ENCODE measurements at regions not wholly inside any gene's neighbourhood (a gene's known extent, or its start where the extent isn't known, plus 50 kb on each side); places are given as distances from the start of the nearest gene placed in this dataset.
"Not testable (repeated sequence)": the region's sequence is repeated elsewhere in the genome, so short reads cannot be mapped to it uniquely, and the experiment has no call there.

DNA sequence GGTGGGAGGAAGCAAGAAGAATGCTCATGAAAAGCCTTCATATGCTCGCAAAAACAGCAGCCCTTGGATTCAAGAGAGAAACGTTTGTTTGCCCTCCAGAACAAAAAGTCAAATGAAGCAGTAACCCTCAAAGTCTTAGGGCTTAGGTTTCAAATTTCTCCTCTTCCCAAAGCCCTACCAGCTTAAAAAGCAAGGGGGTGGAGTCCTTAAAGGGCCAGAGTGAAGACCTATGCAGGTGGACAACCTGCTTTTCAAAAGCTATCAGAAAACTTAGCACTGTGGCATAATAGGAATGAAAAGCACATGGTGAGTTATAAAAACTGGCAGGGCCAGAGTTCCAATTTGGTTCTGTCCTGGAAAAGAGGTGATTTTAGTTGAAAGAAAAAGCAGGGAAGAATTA is 253.3 kb downstream of the NAP1L3 start:
- TF ChIP-seq CTCF (conservative IDR thresholded peaks at IDR 0.05; ENCODE audit: low read depth, low read length): no peak
- H3K4me3 ChIP-seq (ENCODE audit: low read length): no peak overlapping the region
- no peak for DNase-seq (ENCODE audit: low read depth)

- no peak for DNase-seq (ENCODE audit: low read depth)
- TF ChIP-seq CTCF (conservative IDR thresholded peaks at IDR 0.05; ENCODE audit: low read depth, low read length): no peak
- H3K4me3 ChIP-seq (ENCODE audit: low read length): no peak overlapping the region
These were observed 253.7 kb downstream of the NAP1L3 start for GRCh38 chrX:93419642-93420041.

GRCh38 chrX:93404121-93404520 is 269.3 kb downstream of the NAP1L3 start:
- no peak for DNase-seq (ENCODE audit: low read depth)
- no peak for TF ChIP-seq CTCF (conservative IDR thresholded peaks at IDR 0.05; ENCODE audit: low read depth, low read length)
- no peak overlapping the region for H3K4me3 ChIP-seq (ENCODE audit: low read length)

DNA sequence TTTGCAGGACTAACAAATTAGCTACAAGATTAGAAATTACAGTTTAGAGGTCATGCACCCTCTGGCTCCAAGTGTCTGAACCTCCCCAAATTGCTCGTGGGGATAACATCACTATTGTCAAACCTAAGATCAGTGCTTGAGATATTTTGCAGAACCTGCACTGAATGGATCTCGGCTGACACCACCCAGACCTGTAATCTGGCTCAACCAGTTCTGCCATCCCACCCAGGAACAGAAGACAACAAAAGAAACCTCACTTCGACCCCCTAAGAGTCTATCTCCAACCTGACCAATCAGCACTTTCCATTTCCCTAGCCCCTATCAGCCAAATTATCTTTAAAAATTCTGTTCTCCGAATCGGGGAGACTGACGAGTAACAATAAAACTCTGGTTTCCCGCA is 318.7 kb downstream of the NAP1L3 start:
- H3K4me3 ChIP-seq (ENCODE audit: low read length): no peak overlapping the region
- no peak for DNase-seq (ENCODE audit: low read depth)
- TF ChIP-seq CTCF (conservative IDR thresholded peaks at IDR 0.05; ENCODE audit: low read depth, low read length): no peak

GRCh38 chrX:93346309-93346708 is 327.1 kb downstream of the NAP1L3 start:
- DNase-seq (ENCODE audit: low read depth): no peak

DNA sequence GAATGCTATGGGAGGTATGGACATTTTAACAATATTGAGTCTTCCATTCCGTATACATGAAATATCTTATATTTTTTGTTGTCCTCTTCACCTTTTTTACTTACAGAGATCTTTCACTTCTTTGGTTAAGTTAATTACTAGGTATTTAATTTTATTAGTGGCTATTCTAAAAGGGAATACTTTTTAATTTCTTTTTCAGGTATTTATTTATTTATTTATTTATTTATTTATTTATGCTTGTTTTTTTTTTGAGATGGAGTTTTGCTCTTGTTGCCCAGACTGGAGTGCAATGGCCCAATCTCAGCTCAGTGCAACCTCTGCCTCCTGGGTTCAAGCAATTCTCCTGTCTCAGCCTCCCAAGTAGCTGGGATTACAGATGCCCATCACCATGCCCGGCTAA is 329.1 kb downstream of the NAP1L3 start:
- DNase-seq (ENCODE audit: low read depth); H3K4me3 ChIP-seq (ENCODE audit: low read length): not testable (repeated sequence)

More at GRCh38 chrX:93346309-93346708, 327.1 kb downstream of the NAP1L3 start:
- no peak overlapping the region for H3K4me3 ChIP-seq (ENCODE audit: low read length)
- TF ChIP-seq CTCF (conservative IDR thresholded peaks at IDR 0.05; ENCODE audit: low read depth, low read length): no peak

- no peak for DNase-seq (ENCODE audit: low read depth)
- TF ChIP-seq CTCF (conservative IDR thresholded peaks at IDR 0.05; ENCODE audit: low read depth, low read length): no peak
- H3K4me3 ChIP-seq (ENCODE audit: low read length): no peak overlapping the region
These were observed 341.0 kb downstream of the NAP1L3 start for GRCh38 chrX:93332329-93332728.

DNA sequence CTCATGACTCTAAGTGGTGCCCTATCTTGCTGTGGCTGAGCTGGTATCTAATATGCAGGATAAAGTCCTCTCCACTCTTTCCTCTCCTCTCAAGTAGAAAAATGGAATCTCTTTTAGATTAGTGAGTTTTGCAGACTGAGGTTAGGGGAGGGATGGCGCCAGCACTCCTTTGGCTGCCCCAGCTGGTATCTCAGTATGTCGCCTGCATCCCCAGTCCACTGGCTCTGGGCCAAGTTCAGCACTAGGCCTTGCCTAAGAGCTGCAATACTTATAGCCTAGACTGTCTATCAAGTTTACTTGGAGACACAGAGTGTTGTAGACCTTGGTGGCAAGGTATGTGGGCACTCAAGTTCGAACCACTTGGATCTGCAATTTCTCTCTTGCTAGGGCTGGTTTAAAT is 351.3 kb downstream of the NAP1L3 start:
- no peak for TF ChIP-seq CTCF (conservative IDR thresholded peaks at IDR 0.05; ENCODE audit: low read depth, low read length)
- no peak for DNase-seq (ENCODE audit: low read depth)
- no peak overlapping the region for H3K4me3 ChIP-seq (ENCODE audit: low read length)

All from retinal pigment epithelial cell (primary cell).